ENCODE measurements at regions not wholly inside any gene's neighbourhood (a gene's known extent, or its start where the extent isn't known, plus 50 kb on each side); places are given as distances from the start of the nearest gene placed in this dataset.

DNA sequence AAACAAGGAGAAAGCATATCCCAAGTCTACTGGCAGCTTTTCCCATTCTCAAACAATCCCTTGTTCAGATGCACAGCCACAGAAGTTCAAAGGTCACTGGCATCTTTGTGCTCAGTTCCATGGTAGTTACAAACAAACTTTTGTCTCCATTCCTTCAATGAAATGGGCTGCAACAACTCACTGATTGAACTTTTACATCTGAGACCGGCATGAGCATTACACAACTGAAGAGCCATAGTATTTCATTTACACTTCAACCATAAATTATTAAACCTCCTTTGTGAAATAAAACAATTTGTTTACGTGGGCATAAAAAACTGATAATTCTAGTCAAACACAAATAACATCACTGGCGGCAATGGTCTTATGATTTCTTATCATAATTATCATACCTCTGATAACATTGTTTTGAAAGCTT is 67.8 kb upstream of the ARHGAP32 start (continued):
- TF ChIP-seq, protein P1, sequence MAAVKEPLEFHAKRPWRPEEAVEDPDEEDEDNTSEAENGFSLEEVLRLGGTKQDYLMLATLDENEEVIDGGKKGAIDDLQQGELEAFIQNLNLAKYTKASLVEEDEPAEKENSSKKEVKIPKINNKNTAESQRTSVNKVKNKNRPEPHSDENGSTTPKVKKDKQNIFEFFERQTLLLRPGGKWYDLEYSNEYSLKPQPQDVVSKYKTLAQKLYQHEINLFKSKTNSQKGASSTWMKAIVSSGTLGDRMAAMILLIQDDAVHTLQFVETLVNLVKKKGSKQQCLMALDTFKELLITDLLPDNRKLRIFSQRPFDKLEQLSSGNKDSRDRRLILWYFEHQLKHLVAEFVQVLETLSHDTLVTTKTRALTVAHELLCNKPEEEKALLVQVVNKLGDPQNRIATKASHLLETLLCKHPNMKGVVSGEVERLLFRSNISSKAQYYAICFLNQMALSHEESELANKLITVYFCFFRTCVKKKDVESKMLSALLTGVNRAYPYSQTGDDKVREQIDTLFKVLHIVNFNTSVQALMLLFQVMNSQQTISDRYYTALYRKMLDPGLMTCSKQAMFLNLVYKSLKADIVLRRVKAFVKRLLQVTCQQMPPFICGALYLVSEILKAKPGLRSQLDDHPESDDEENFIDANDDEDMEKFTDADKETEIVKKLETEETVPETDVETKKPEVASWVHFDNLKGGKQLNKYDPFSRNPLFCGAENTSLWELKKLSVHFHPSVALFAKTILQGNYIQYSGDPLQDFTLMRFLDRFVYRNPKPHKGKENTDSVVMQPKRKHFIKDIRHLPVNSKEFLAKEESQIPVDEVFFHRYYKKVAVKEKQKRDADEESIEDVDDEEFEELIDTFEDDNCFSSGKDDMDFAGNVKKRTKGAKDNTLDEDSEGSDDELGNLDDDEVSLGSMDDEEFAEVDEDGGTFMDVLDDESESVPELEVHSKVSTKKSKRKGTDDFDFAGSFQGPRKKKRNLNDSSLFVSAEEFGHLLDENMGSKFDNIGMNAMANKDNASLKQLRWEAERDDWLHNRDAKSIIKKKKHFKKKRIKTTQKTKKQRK (IDR thresholded peaks at IDR 0.05; ENCODE audit: low read length): no peak
- TF ChIP-seq TGIF2 (CRISPR knock-in tag; IDR thresholded peaks at IDR 0.05) (0 out of 2 replicates have a peak, but pooled peaks have one; percentile 35), ZNF367 (CRISPR knock-in tag; IDR thresholded peaks at IDR 0.05; ENCODE audit: borderline replicate concordance) (no peak), ZNF431 (CRISPR knock-in tag; IDR thresholded peaks at IDR 0.05; ENCODE audit: borderline replicate concordance, low read depth) (no peak), ZUFSP (CRISPR knock-in tag; IDR thresholded peaks at IDR 0.05; ENCODE audit: borderline replicate concordance) (no peak), TMF1 (CRISPR knock-in tag; IDR thresholded peaks at IDR 0.05; ENCODE audit: low read depth) (no peak), CREM (IDR thresholded peaks at IDR 0.05) (peak; percentile 57; the same call in 1 of the 2 replicates), CREM (CRISPR knock-in tag; IDR thresholded peaks at IDR 0.05) (no peak), EZH2 (conservative IDR thresholded peaks at IDR 0.05; ENCODE audit: low read depth, low read length) (no peak), PCBP2 (optimal IDR thresholded peaks at IDR 0.05; ENCODE audit: low read depth, low read length, poor library complexity, severe bottlenecking) (no peak), ZNF558 (CRISPR knock-in tag; IDR thresholded peaks at IDR 0.05; ENCODE audit: borderline replicate concordance) (no peak), ZNF44 (CRISPR knock-in tag; IDR thresholded peaks at IDR 0.05) (no peak), BRD4 (CRISPR knock-in tag; IDR thresholded peaks at IDR 0.05) (no peak), ZNF407 (CRISPR knock-in tag; IDR thresholded peaks at IDR 0.05; ENCODE audit: not compliant biosample characterization) (no peak), NR2F6 (IDR thresholded peaks at IDR 0.05) (peak; percentile 89), NR2F6 (CRISPR knock-in tag; IDR thresholded peaks at IDR 0.05) (peak; percentile 95)
- TF ChIP-seq, protein P2, sequence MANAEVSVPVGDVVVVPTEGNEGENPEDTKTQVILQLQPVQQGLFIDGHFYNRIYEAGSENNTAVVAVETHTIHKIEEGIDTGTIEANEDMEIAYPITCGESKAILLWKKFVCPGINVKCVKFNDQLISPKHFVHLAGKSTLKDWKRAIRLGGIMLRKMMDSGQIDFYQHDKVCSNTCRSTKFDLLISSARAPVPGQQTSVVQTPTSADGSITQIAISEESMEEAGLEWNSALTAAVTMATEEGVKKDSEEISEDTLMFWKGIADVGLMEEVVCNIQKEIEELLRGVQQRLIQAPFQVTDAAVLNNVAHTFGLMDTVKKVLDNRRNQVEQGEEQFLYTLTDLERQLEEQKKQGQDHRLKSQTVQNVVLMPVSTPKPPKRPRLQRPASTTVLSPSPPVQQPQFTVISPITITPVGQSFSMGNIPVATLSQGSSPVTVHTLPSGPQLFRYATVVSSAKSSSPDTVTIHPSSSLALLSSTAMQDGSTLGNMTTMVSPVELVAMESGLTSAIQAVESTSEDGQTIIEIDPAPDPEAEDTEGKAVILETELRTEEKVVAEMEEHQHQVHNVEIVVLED (CRISPR knock-in tag; IDR thresholded peaks at IDR 0.05; ENCODE audit: borderline replicate concordance): no peak

Measured in HepG2 (cell line).